Neural cell (in vitro differentiated cells): ENCODE measurements at regions not wholly inside any gene's neighbourhood (a gene's known extent, or its start where the extent isn't known, plus 50 kb on each side); places are given as distances from the start of the nearest gene placed in this dataset.

Source experiments
- H2AFZ ChIP-seq: fragments of 200-600, 300-800 bp; sonication (generic), shearing (Covaris generic); 2 replicates; pipeline ENCODE4 v1.6.0; 2014; ENCODE audit warnings: low read depth, mild to moderate bottlenecking, antibody characterized with exemption, low read length, moderate library complexity
- H3F3A ChIP-seq: fragments of 200-600 bp; shearing (Covaris generic); 2 replicates; pipeline ENCODE4 v1.6.1; 2016; ENCODE audit warnings: mild to moderate bottlenecking, moderate library complexity, mixed read lengths, antibody characterized with exemption, low read length; ENCODE audit not compliant: insufficient read depth, poor library complexity, severe bottlenecking
- H3K27ac ChIP-seq: fragments of 200-600, 300-800 bp; sonication (generic), shearing (Covaris generic); 2 replicates; pipeline ENCODE4 v1.5.1; 2014; ENCODE audit warnings: mild to moderate bottlenecking, low read length, moderate library complexity
- H3K27me3 ChIP-seq: fragments of 300-800, 200-600 bp; sonication (generic), shearing (Covaris generic); 2 replicates; pipeline ENCODE4 v1.6.0; 2014; ENCODE audit warnings: mild to moderate bottlenecking, low read depth, low read length, moderate library complexity; ENCODE audit not compliant: insufficient read depth
- H3K36me3 ChIP-seq: fragments of 300-800, 200-600 bp; sonication (generic), shearing (Covaris generic); 2 replicates; pipeline ENCODE4 v1.5.1; 2014; ENCODE audit warnings: mild to moderate bottlenecking, antibody characterized with exemption, low read length, moderate library complexity; ENCODE audit not compliant: insufficient read depth
- H3K4me2 ChIP-seq: fragments of 300-800, 200-600 bp; sonication (generic), shearing (Covaris generic); 2 replicates; pipeline ENCODE4 v1.6.0; 2014; ENCODE audit warnings: mild to moderate bottlenecking, low read length
- H3K4me3 ChIP-seq: fragments of 300-800, 200-600 bp; sonication (generic), shearing (Covaris generic); 2 replicates; pipeline ENCODE4 v1.5.1; 2014; ENCODE audit warnings: mild to moderate bottlenecking, low read length, moderate library complexity
- H3K79me2 ChIP-seq: fragments of 200-600 bp; shearing (Covaris generic); replicated peaks from 2 replicates; pipeline ENCODE4 v1.6.0; 2014; ENCODE audit warnings: mild to moderate bottlenecking, low read length, moderate library complexity; ENCODE audit not compliant: insufficient read depth
- H3K9ac ChIP-seq: fragments of 300-800, 200-600 bp; sonication (generic), shearing (Covaris generic); 2 replicates; pipeline ENCODE4 v1.6.1; 2016; ENCODE audit warnings: mild to moderate bottlenecking, low read length, mixed read lengths
- H3K9me2 ChIP-seq: fragments of 200-600 bp; shearing (Covaris generic); 2 replicates; pipeline ENCODE4 v1.6.1; 2016; ENCODE audit warnings: mild to moderate bottlenecking, low read length, mixed read lengths; ENCODE audit not compliant: insufficient read depth
- H3K9me3 ChIP-seq: fragments of 200-600, 300-800 bp; sonication (generic), shearing (Covaris generic); 2 replicates; pipeline ENCODE4 v1.6.1; 2016; ENCODE audit warnings: mild to moderate bottlenecking, mixed run types, low read length, moderate library complexity, mixed read lengths
- H4K20me1 ChIP-seq: fragments of 200-600 bp; shearing (Covaris generic); 2 replicates; pipeline ENCODE4 v1.6.1; 2016; ENCODE audit warnings: mild to moderate bottlenecking, mixed run types; ENCODE audit not compliant: insufficient read depth
- CTCF ChIP-seq: fragments of 450-650 bp; IDR thresholded peaks from 2 replicates; pipeline ENCODE4 v1.5.1; 2014; ENCODE audit warnings: antibody characterized with exemption, mild to moderate bottlenecking, moderate library complexity; ENCODE audit not compliant: poor library complexity, severe bottlenecking
- EP300 ChIP-seq: fragments of 450-650 bp; conservative IDR thresholded peaks from 2 replicates; pipeline ENCODE4 v1.6.1; 2014; ENCODE audit warnings: antibody characterized with exemption, mild to moderate bottlenecking, moderate library complexity; ENCODE audit not compliant: poor library complexity, severe bottlenecking
- EZH2 ChIP-seq: fragments of 200-600, 300-800 bp; shearing (Covaris generic), sonication (generic); IDR thresholded peaks from 2 replicates; pipeline ENCODE4 v1.6.1; 2014; ENCODE audit warnings: antibody characterized with exemption, low read length, borderline replicate concordance, mild to moderate bottlenecking; ENCODE audit not compliant: insufficient read depth, poor library complexity, severe bottlenecking
- MXI1 ChIP-seq: fragments of 450-650 bp; conservative IDR thresholded peaks from 2 replicates; pipeline ENCODE4 v1.6.1; 2014; ENCODE audit warnings: antibody characterized with exemption, mild to moderate bottlenecking; ENCODE audit not compliant: poor library complexity, severe bottlenecking
- POLR2AphosphoS5 ChIP-seq: IDR thresholded peaks from 2 replicates; pipeline ENCODE4 v1.6.1; 2012
- RAD21 ChIP-seq: fragments of 450-650 bp; conservative IDR thresholded peaks from 2 replicates; pipeline ENCODE4 v1.6.1; 2014; ENCODE audit warnings: antibody characterized with exemption, mild to moderate bottlenecking, moderate library complexity
- REST ChIP-seq: IDR thresholded peaks from 2 replicates; pipeline ENCODE4 v1.6.1; 2012; ENCODE audit warnings: borderline replicate concordance
- SMC3 ChIP-seq: fragments of 450-650 bp; conservative IDR thresholded peaks from 2 replicates; pipeline ENCODE4 v1.6.1; 2014; ENCODE audit warnings: antibody characterized with exemption, mild to moderate bottlenecking, moderate library complexity; ENCODE audit not compliant: poor library complexity
- TAF1 ChIP-seq: IDR thresholded peaks from 2 replicates; pipeline ENCODE4 v1.6.1; 2012; ENCODE audit warnings: low read depth

GRCh38 chr2:195419033-195419432 lies 238.0 kb upstream of the SLC39A10 start:
- Histone ChIP-seq H3K9ac (no peak overlapping the region), H3K4me3 (no peak overlapping the region), H3K9me2 (no peaks in the 10 kb centered on the region), H4K20me1 (no peaks in the 10 kb centered on the region), H3K79me2 (no peaks in the 10 kb centered on the region), H3K4me2 (no peak overlapping the region), H2AFZ (no peak overlapping the region), H3F3A (no peaks in the 10 kb centered on the region), H3K36me3 (no peaks in the 10 kb centered on the region), H3K9me3 (no peaks in the 10 kb centered on the region), H3K27ac (no peak overlapping the region), H3K27me3 (no peaks in the 10 kb centered on the region)
- TF ChIP-seq RAD21 (no peak), REST (no peak), SMC3 (no peak), CTCF (no peak), EZH2 (no peak), POLR2AphosphoS5 (no peak), MXI1 (no peak), TAF1 (no peak), EP300 (no peak)

GRCh38 chr2:195414537-195415100 lies 242.4 kb upstream of the SLC39A10 start:
- H3K36me3 ChIP-seq, result no peaks in the 10 kb centered on the region
- H3K27ac ChIP-seq, result no peak overlapping the region
- TF ChIP-seq RAD21, result no peak
- no peak overlapping the region for H3K4me3 ChIP-seq
- H3K4me2 ChIP-seq, result no peak overlapping the region
- no peaks in the 10 kb centered on the region for H4K20me1 ChIP-seq
- H3K9me3 ChIP-seq, result no peaks in the 10 kb centered on the region
- H3K27me3 ChIP-seq, result no peaks in the 10 kb centered on the region
- no peaks in the 10 kb centered on the region for H3K9me2 ChIP-seq
- no peak overlapping the region for H2AFZ ChIP-seq
- no peaks in the 10 kb centered on the region for H3F3A ChIP-seq
- H3K79me2 ChIP-seq, result no peaks in the 10 kb centered on the region
- no peak overlapping the region for H3K9ac ChIP-seq

- no peak overlapping the region for H3K27ac ChIP-seq
- TF ChIP-seq EZH2, result no peak
- no peak for TF ChIP-seq MXI1
- TF ChIP-seq TAF1, result no peak
- TF ChIP-seq RAD21, result no peak
- no peak for TF ChIP-seq CTCF
- no peak for TF ChIP-seq SMC3
- no peak for TF ChIP-seq EP300
- no peak for TF ChIP-seq POLR2AphosphoS5
- TF ChIP-seq REST, result no peak
- no peak overlapping the region for H3K4me2 ChIP-seq
- H3K27me3 ChIP-seq, result no peaks in the 10 kb centered on the region
- no peaks in the 10 kb centered on the region for H3K9me2 ChIP-seq
- H2AFZ ChIP-seq, result no peak overlapping the region
- H4K20me1 ChIP-seq, result no peaks in the 10 kb centered on the region
- H3F3A ChIP-seq, result no peaks in the 10 kb centered on the region
- no peaks in the 10 kb centered on the region for H3K79me2 ChIP-seq
- H3K4me3 ChIP-seq, result no peak overlapping the region
- H3K9me3 ChIP-seq, result no peaks in the 10 kb centered on the region
- no peak overlapping the region for H3K9ac ChIP-seq
- H3K36me3 ChIP-seq, result no peaks in the 10 kb centered on the region
These were observed 243.1 kb upstream of the SLC39A10 start for GRCh38 chr2:195413944-195414343.
